Epithelial cell of proximal tubule (primary cell): ENCODE measurements at regions not wholly inside any gene's neighbourhood (a gene's known extent, or its start where the extent isn't known, plus 50 kb on each side); places are given as distances from the start of the nearest gene placed in this dataset.

Source experiments
- DNase-seq: peaks from one replicate; pipeline ENCODE4 v3.0.0-alpha.2; 2011; ENCODE audit warnings: low read depth
- H3K4me3 ChIP-seq: 2 replicates; pipeline ENCODE4 v1.5.1; 2011; ENCODE audit warnings: low read depth, mild to moderate bottlenecking, low read length
- CTCF ChIP-seq: conservative IDR thresholded peaks from 2 replicates; pipeline ENCODE4 v1.5.1; 2012; ENCODE audit warnings: low read depth, mild to moderate bottlenecking, low read length

- DNase-seq, result no peak
- H3K4me3 ChIP-seq, result no peak overlapping the region
- TF ChIP-seq CTCF, result no peak
Measured at GRCh38 chr18:8974279-8974678, 128.2 kb upstream of the NDUFV2 start.

GRCh38 chr18:8974696-8975095 is 127.8 kb upstream of the NDUFV2 start:
- no peak for TF ChIP-seq CTCF
- no peak for DNase-seq
- no peak overlapping the region for H3K4me3 ChIP-seq

- no peak overlapping the region for H3K4me3 ChIP-seq
- no peak for DNase-seq
- TF ChIP-seq CTCF, result no peak
Measured at GRCh38 chr18:8975624-8976023, 126.9 kb upstream of the NDUFV2 start.

GRCh38 chr18:8976606-8977005 is 125.9 kb upstream of the NDUFV2 start:
- DNase-seq, result no peak
- TF ChIP-seq CTCF, result no peak
- no peak overlapping the region for H3K4me3 ChIP-seq

GRCh38 chr18:8977166-8977565 is 125.3 kb upstream of the NDUFV2 start:
- TF ChIP-seq CTCF, result no peak
- no peak overlapping the region for H3K4me3 ChIP-seq

GRCh38 chr18:8977701-8978100 is 124.8 kb upstream of the NDUFV2 start:
- TF ChIP-seq CTCF, result no peak
- DNase-seq, result no peak

More at GRCh38 chr18:8977166-8977565, 125.3 kb upstream of the NDUFV2 start:
- DNase-seq, result no peak

GRCh38 chr18:8978394-8978793 is 124.1 kb upstream of the NDUFV2 start:
- no peak for TF ChIP-seq CTCF
- no peak overlapping the region for H3K4me3 ChIP-seq
- DNase-seq, result no peak

More at GRCh38 chr18:8977701-8978100, 124.8 kb upstream of the NDUFV2 start:
- H3K4me3 ChIP-seq, result no peak overlapping the region
